ENCODE measurements at regions not wholly inside any gene's neighbourhood (a gene's known extent, or its start where the extent isn't known, plus 50 kb on each side); places are given as distances from the start of the nearest gene placed in this dataset.

- TF ChIP-seq, protein P1, sequence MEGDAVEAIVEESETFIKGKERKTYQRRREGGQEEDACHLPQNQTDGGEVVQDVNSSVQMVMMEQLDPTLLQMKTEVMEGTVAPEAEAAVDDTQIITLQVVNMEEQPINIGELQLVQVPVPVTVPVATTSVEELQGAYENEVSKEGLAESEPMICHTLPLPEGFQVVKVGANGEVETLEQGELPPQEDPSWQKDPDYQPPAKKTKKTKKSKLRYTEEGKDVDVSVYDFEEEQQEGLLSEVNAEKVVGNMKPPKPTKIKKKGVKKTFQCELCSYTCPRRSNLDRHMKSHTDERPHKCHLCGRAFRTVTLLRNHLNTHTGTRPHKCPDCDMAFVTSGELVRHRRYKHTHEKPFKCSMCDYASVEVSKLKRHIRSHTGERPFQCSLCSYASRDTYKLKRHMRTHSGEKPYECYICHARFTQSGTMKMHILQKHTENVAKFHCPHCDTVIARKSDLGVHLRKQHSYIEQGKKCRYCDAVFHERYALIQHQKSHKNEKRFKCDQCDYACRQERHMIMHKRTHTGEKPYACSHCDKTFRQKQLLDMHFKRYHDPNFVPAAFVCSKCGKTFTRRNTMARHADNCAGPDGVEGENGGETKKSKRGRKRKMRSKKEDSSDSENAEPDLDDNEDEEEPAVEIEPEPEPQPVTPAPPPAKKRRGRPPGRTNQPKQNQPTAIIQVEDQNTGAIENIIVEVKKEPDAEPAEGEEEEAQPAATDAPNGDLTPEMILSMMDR (IDR thresholded peaks at IDR 0.05 in 2 of 3, conservative IDR thresholded peaks at IDR 0.05 in 1 of 3; ENCODE audit: insufficient read depth in 2 of 3, low read depth in 1 of 3, low read length in 3 of 3), result no peak
- TF ChIP-seq ELF4 (CRISPR knock-in tag; IDR thresholded peaks at IDR 0.05) (no peak), NCOA2 (IDR thresholded peaks at IDR 0.05; ENCODE audit: partially characterized antibody in 2 of 2) (no peak), MXI1 (IDR thresholded peaks at IDR 0.05; ENCODE audit: low read depth, low read length) (no peak)
These were observed 76.5 kb downstream of the TMPRSS5 start for GRCh38 chr11:113629562-113629961.

Data from K562 (cell line).